Tibial artery (tissue), 4 donors: ENCODE measurements at regions not wholly inside any gene's neighbourhood (a gene's known extent, or its start where the extent isn't known, plus 50 kb on each side); places are given as distances from the start of the nearest gene placed in this dataset.

Experiments
- DNase-seq, 2 donors: peaks; one replicate each; pipeline ENCODE4 v3.0.0-alpha.2; 2019
- H3K27ac ChIP-seq, 2 donors: fragments of 200-600 bp; sonication (generic) in 1 of 2; 1 replicate in 1 of 2; 2 replicates in 1 of 2; pipeline ENCODE4 v1.5.1; 2018 to 2019; ENCODE audit warnings: mild to moderate bottlenecking in 1 of 2
- H3K27me3 ChIP-seq, 2 donors: fragments of 200-600 bp; sonication (generic) in 1 of 2; one replicate each; pipeline versions ENCODE4 v1.5.1 to v1.6.0; 2016 to 2019
- H3K36me3 ChIP-seq, 3 donors: fragments of 200-600 bp; sonication (generic) in 2 of 3; one replicate each; pipeline ENCODE4 v1.5.1; 2016 to 2019; ENCODE audit warnings: mild to moderate bottlenecking in 2 of 3
- H3K4me1 ChIP-seq, 4 donors: fragments of 200-600 bp; sonication (generic) in 2 of 4; 1 replicate in 3 of 4; 2 replicates in 1 of 4; pipeline ENCODE4 v1.5.1; 2016 to 2019
- H3K4me3 ChIP-seq, 2 donors: fragments of 200-600 bp; sonication (generic) in 1 of 2; 1 replicate in 1 of 2; 2 replicates in 1 of 2; pipeline ENCODE4 v1.5.1; 2018 to 2019; ENCODE audit warnings: mild to moderate bottlenecking in 2 of 2
- H3K9me3 ChIP-seq, 3 donors: fragments of 200-600 bp; sonication (generic) in 1 of 3; one replicate each; pipeline ENCODE4 v1.5.1; 2016 to 2019
- CTCF ChIP-seq, 2 experiments: fragments of 200-600 bp in 1 of 2; fragments of 450-650 bp in 1 of 2; IDR thresholded peaks; one replicate each; pipeline ENCODE4 v1.5.1; 2017 to 2019; ENCODE audit warnings: antibody characterized with exemption in 2 of 2, mild to moderate bottlenecking in 1 of 2, moderate library complexity in 1 of 2
- intact Hi-C: fragments of 100-400 bp; cut with DNase I; formaldehyde crosslinking; loops from one replicate; pipeline ENCODE4 v1.15.0; 2023; ENCODE audit warnings: low total_unique reads

- Histone ChIP-seq H3K27ac (no peak overlapping the region), H3K4me1 (no peaks in the 10 kb centered on the region), H3K36me3 (no peaks in the 10 kb centered on the region), H3K4me3 (no peak overlapping the region), H3K9me3 (no peaks in the 10 kb centered on the region), H3K27me3 (peaks cover 0 to 2% of the 10 kb centered on the region in 2 donors)
- intact Hi-C loops: no loop called here
- DNase-seq: no peak
- no peak for TF ChIP-seq CTCF (IDR thresholded peaks at IDR 0.05)
Measured at GRCh38 chr17:34820248-34820801, 140.9 kb downstream of the CCT6B start.

- intact Hi-C loops: no loop called here
- TF ChIP-seq CTCF (IDR thresholded peaks at IDR 0.05): no peak
Measured at GRCh38 chr17:34817252-34818035, 143.8 kb downstream of the CCT6B start.

GRCh38 chr17:34816848-34817247 is 144.4 kb downstream of the CCT6B start:
- Histone ChIP-seq H3K4me3 (no peak overlapping the region), H3K27ac (no peak overlapping the region), H3K4me1 (no peaks in the 10 kb centered on the region), H3K27me3 (no peaks in the 10 kb centered on the region), H3K36me3 (no peaks in the 10 kb centered on the region), H3K9me3 (no peaks in the 10 kb centered on the region)
- DNase-seq: no peak
- intact Hi-C loops: no loop called here
- TF ChIP-seq CTCF (IDR thresholded peaks at IDR 0.05): no peak

More at GRCh38 chr17:34817252-34818035, 143.8 kb downstream of the CCT6B start:
- Histone ChIP-seq H3K27ac (no peak overlapping the region), H3K4me1 (no peaks in the 10 kb centered on the region), H3K27me3 (no peaks in the 10 kb centered on the region), H3K9me3 (no peaks in the 10 kb centered on the region), H3K36me3 (no peaks in the 10 kb centered on the region), H3K4me3 (no peak overlapping the region)
- no peak for DNase-seq

- H3K36me3 ChIP-seq: no peaks in the 10 kb centered on the region
- H3K4me1 ChIP-seq: no peaks in the 10 kb centered on the region
- no peaks in the 10 kb centered on the region for H3K9me3 ChIP-seq
- intact Hi-C loops: no loop called here
- H3K27ac ChIP-seq: no peak overlapping the region
- no peaks in the 10 kb centered on the region for H3K27me3 ChIP-seq
- no peak overlapping the region for H3K4me3 ChIP-seq
- no peak for DNase-seq
- no peak for TF ChIP-seq CTCF (IDR thresholded peaks at IDR 0.05)
Measured at GRCh38 chr17:34813290-34813689, 148.0 kb downstream of the CCT6B start.

- no peaks in the 10 kb centered on the region for H3K27me3 ChIP-seq
- no peak for DNase-seq
- H3K27ac ChIP-seq: no peak overlapping the region
- no peak overlapping the region for H3K4me3 ChIP-seq
- H3K9me3 ChIP-seq: no peaks in the 10 kb centered on the region
- intact Hi-C loops: no loop called here
- H3K4me1 ChIP-seq: no peaks in the 10 kb centered on the region
- no peak for TF ChIP-seq CTCF (IDR thresholded peaks at IDR 0.05)
- no peaks in the 10 kb centered on the region for H3K36me3 ChIP-seq
Measured at GRCh38 chr17:34811561-34811960, 149.7 kb downstream of the CCT6B start.
